ENCODE measurements at regions not wholly inside any gene's neighbourhood (a gene's known extent, or its start where the extent isn't known, plus 50 kb on each side); places are given as distances from the start of the nearest gene placed in this dataset.

GRCh38 chr10:71158251-71158650, 54.1 kb upstream of the UNC5B start:
- DNase-seq, result no peak

- DNase-seq, result no peak
Measured at GRCh38 chr10:71158902-71159301, 53.5 kb upstream of the UNC5B start.

- DNase-seq, result no peak
Measured at GRCh38 chr10:71159892-71160291, 52.5 kb upstream of the UNC5B start.

GRCh38 chr10:71161425-71161824, 50.9 kb upstream of the UNC5B start:
- no peak for DNase-seq
